HG02610 (cell line): ENCODE measurements at regions not wholly inside any gene's neighbourhood (a gene's known extent, or its start where the extent isn't known, plus 50 kb on each side); places are given as distances from the start of the nearest gene placed in this dataset.
"Not testable (repeated sequence)": the region's sequence is repeated elsewhere in the genome, so short reads cannot be mapped to it uniquely, and the experiment has no call there.

Experiments used
- ATAC-seq: cut with Tn5 transposase; IDR thresholded peaks from one replicate; pipeline ENCODE4 v1.9.1; 2021; ENCODE audit warnings: mild to moderate bottlenecking, moderate library complexity; ENCODE audit not compliant: unreplicated experiment

DNA sequence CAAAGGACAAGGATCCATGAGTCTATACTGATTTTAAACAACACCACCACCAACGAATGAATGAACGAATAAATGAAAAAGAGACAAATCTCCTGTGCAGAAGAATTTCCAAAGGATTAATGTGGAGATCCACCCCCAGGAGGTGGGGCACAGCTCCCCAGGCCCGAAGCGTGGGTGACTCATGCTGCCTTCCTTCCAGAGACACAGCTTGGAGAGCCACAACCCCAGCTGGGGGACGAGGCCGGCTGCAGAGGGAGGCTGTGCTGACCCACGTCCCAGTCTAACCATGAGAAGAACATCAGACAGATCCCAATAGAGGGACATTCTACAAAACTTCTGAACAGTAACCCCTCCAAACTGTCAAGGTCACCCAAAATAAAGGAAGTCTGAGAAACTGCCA is 557.3 kb upstream of the SALL3 start:
- no peak for ATAC-seq

DNA sequence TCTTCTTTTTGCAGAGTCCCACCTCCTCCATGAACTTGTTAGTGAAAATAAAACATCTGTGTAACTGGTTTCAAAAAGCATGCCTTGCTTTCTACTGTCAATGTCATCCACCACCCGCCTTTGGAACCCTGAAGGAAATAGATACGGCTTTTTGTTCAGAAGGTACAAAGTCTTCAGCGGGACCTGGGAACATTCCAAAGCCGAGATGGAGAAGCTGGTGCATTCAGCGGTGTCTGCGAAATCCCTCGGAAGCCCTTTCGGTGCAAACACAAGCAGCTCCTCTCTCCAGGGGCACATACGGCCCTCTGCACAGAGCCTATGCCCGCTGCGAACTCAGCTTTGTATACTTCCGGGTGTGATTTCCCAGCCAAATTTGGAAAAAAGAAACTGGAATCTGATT is 555.8 kb upstream of the SALL3 start:
- ATAC-seq: no peak

DNA sequence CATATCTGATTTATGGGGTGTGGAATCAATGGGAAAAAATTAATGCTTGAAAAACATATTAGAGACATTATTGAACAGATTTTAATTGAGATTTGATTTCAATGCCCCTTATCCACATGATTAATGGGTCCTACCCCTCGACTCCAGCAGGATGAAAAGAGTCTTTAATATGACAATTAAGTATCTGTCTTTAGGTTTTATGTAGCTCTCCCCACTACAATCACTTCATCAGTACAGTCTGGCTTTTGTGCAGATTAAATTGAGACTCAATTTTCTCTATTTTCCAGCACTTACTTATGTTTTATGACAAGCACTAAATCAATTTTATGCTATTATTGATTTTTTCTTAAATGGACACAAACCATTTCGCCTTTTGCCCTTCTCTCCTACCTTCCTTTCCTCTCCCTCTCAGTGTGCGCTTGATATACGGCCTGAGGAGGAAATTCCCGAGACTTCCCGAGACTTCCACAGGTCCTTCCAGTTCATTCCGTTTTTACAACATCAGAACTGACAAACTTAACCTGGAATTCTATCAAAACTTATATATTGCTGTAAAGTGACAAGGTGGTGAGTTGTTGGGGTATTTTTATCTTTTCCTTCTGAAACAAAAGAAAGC is 555.1 kb upstream of the SALL3 start:
- no peak for ATAC-seq

DNA sequence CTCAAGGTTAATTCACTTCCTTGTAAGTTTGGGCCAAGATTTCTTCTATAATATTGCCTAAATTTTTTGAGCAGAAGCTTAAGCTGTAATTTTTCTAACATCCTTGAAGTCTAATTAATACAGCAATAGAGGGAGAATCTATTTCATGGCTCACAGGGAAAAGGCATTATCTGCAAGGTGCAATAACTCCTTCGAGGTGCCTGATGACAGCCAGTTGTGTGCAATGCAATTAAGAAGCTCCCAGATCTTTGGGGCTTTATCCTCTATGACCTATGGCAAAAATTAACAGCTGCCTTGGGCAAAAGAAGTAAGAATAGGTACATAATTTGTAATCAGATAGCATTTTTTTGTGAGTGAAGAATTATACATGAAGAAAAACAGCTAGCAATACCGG is 554.6 kb upstream of the SALL3 start:
- no peak for ATAC-seq

DNA sequence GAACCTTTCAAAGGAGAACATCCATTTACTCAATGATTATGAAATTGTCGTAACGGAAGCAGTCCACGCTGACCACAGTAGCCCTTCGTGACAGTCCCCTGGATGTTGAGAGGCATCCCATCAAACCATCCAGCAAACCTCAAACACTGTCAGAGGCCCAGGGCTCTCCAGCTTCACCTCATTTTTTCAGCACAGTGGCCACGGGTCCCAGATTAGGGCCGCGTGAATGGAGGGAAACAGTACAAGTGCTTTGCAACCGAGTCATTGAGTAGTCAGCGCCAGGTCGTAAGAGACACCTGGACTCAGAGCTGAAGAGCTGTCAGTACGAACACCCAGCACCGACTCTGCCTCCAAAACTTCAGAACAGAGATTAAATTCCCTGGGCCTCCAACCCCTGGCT is 552.5 kb upstream of the SALL3 start:
- ATAC-seq: no peak

DNA sequence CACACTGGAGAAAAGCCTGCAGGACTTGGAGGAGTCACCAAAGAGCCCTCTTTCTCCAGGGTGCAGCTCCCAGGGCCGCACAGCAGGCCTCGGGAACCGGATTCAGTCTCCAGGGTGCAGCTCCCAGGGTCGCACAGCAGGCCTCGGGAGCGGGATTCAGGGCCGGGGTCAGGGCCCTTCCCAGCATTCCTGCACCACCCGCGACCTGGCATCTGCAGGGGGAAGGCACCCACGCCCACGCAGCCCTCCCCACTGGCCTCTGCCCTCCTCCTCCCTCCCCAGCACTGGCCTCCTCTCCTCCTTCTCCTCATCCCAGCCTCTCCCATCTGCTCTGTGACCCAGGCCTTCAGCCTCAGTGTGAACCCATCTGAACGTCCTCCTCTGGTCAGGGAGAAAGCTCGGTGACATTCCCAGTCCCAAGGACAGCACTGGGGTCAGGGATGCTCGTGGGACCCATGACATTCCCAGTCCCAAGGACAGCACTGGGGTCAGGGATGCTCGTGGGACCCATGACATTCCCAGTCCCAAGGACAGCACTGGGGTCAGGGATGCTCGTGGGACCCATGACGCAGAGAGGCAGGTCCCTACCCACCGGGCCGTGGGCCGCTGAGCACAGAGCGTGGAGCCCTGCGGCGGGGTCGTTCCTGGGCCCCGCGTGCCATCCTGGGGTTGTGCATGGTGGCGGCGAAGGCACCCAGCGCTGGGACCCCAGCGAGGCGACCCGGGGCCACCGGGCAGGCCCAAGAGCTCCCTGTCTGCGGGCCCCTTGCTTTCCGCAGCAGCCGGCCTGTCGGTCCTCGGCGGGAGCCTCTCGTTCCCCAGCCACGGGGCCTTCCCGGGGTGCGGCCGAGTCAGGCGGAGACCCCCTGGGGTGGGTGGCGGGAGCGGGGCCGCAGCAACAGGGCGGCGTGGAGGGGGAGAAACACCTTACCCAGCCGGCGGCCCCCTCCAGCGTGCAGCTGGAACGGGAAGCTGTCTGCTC is 550.2 kb upstream of the SALL3 start:
- no peak for ATAC-seq

DNA sequence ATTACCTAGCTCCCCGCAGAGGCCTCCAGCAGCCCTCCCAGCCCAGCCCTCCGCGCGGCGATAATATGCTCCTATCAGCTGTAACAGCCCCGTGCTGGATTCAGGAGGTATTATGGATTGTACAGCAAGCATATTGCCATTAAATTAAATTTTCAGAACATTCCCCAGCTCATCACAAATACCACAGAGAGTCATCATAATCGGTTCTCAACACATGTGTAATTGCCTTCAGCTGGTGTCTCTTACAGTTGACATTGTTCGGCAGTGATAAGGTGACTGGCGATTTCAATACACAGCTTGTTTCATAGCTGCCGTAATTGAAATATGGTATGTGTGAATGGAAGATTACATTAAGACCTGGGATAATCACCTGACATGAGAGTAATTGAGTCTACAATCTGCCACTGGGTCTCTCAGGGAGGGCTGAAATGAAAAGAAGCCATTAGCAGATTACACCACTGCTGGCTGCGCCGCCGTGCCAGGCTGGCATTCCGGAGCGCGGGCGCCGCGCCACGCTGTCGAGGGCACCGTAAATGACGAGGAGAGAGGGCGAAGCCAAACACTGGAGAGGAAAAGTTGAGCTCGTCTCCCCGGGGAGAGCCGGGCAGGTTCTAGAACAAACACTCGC is 549.4 kb upstream of the SALL3 start:
- no peak for ATAC-seq

DNA sequence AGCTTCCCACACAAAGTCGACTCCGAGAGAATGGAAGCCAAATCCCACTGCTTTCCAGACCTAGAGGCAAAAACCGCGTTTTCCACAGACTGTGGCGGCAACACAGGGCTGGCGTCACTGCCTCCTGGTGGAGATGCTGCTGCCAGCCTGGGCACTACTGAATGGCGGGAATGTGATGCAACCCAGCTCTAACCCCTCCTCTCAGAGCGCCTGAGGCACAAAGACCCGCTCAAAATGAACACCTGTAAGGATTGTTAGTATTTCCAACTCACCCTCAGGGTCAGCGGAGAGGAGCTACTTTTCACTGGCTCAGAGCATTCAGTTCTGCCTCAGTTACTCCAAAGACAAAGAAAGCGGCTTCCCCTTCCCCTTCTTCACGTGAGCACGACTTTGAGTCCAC is 548.0 kb upstream of the SALL3 start:
- ATAC-seq: no peak

DNA sequence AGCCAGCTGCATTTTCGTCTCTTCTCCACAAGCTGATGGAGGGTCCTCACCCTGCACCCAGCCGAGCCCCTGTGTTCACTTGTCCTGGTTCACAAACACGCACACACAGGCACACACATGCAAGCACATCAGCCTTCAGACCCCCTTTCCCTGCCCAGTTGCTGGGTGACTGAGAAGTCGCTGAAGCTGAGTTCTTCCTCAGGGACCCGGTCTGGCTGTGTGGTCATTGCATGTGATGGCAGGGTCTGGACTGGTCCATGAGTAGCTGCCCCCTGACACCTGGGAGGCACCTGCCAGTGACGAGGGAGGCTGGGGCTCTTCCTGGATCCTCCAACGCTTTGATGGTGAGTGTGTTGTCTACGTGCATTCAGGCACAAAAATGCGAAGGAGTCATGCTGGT is 546.1 kb upstream of the SALL3 start:
- ATAC-seq: no peak

DNA sequence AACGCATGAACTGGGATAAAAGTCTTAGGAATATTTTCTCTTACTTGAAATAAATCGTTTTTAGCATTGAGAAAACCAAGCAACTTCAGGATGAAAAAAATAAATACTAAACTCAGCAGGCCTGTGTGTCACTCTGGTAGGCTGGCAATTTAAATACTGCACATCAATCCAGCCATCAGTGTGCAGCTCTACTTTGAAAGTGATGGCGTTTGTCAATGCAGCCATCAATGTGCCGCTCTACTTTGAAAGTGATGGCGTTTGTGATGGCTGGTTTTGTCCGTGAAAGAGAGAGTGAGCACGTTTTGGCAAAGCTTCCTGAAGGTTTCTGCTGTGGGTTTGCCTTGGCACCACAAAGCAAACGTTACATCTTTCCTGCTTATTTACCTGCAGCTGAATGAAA is 543.5 kb upstream of the SALL3 start:
- ATAC-seq: no peak

DNA sequence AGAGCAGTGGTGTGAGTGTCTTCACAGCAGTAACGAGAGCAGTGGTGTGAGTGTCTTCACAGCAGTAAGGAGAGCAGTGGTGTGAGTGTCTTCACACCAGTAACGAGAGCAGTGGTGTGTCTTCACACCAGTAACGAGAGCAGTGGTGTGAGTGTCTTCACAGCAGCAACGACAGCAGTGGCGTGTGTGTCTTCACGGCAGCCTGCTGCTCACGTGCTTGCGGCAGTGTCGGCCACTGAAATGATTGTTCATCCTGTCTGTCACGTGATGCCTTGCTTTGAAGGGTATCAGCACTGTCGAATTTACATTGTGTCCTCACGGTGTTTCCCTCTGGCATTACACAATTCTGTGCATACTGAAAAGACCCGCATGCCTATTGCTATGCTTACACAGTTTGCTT is 541.4 kb upstream of the SALL3 start:
- not testable (repeated sequence) for ATAC-seq

DNA sequence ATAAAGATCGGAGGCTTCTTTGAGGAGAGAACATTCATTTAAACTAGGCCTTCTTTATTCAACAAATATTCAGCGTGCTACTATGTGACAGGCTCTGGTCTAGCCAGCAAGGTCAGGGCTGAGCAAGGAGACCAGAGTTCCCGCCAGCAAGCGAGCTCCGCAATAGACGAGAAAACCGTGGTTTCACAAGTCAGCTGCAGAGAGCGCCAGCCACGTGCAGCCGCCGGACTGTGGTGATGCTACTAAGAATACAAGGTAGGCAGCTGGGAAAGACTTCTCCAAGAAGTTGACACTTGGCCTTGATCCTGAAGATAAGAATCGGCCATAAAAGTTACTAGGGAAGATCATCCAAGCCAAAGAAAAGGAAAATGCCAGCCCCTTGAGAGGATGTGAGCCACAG is 533.7 kb upstream of the SALL3 start:
- no peak for ATAC-seq

DNA sequence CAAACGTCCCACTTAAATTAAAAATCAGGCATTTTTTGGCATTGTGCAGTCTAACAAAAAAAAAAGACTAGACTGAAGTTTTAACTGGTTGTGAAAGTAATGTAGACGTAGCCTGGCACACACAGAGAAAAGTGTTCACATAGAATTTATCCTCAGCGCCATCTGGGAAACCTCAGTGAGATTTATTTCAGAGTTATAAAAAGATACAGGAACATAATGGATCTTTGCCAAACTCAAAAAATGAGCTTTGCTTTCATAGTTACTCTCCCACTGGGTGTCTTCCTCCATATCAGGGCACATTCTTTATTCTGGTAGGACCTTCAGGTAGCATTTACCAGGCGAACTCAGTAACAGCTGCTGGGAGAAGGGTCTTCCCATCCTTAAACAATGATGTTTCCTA is 532.4 kb upstream of the SALL3 start:
- no peak for ATAC-seq

DNA sequence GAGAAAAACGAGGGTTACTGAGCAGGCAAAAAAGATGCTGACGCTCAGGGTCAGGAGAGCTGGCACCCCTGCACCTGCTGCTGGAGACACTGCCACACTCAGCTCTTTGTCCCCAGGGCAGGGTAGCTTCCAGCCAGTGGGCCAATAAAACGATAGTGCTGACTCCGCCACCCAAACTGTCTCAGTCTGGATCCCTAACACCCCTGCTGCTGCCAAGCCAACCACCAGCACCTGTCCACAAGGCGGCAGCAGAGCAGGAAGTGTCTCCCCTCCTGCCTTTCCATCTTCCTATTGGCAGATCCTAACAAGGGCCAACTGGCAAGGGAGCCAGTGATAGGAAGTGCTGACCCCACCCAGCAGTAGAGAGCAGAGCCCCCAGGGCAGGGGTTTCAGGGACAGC is 531.5 kb upstream of the SALL3 start:
- ATAC-seq: no peak

DNA sequence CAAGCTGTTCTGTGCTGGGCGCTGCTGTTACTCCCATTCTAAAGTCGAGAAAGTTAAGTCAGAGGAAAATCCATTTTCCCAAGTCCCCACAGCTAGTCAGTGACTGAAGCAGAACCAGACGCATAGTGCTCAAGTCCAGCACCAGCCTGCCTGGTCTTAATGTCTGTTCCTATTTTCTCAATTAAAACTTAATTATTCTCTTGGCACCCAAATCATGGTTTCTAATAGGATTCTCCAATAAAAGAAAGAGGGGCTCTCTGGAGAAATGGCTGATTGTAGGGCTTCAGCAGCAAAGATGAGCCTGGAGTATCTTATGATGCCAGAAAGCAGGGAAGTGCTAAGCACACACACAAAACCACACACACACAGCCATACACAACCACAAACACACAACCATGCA is 531.0 kb upstream of the SALL3 start:
- no peak for ATAC-seq

DNA sequence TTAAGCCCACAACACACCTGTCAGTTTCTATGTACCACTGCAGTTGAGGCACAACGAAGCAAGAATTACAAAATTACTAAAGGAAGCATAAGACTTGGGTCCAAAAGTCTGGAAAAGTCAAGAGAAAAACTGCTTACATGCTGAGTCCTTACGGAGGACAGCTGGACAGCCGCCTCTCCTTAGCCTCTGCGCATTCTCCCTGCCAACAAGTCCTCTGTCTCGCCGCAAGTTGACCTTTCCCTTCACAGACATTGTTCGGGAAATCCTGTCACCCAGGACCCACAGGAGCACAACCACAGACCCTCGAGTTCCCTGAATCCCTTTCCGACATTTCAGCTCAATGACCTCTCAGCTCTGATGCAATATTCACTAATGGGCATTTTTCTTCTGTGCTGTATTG is 525.4 kb upstream of the SALL3 start:
- ATAC-seq: no peak

DNA sequence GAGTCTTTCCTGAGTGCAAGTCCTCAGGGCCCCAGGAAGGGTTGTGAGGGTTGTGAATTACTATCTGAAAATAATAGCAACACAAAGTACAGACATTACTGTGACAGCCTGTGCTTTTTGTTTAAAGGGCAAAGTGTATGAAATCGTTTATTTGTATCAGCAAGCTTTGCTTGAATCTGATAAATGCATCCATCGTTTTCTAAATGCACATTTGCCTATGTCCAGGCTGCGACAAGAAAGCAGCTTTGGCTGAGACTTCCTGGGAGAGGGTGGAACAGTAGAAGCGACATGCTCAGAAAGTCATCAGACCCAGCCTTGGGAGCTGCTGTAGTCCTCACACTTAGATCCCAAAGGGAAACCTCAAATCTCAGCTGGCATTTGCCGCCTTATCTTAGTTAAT is 524.2 kb upstream of the SALL3 start:
- ATAC-seq: no peak

DNA sequence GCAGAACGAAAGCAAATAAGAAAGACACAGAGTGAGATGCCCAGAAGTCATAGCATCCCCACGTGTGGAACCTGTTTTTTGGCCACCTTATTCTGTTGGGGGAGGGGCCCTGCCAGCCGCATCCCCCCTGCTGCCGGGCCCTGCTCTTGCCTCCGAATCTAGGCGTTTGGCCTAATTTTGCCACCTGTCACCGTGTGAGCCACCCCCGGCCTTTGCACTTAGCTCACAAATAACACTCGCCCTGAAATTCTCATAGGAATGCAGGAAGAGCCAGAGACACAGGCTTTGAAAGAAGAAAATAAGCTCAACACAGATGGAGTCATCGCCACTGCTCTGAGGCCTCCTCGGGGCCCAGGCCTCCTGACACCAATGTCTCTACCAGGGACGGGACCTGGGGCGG is 522.6 kb upstream of the SALL3 start:
- ATAC-seq: no peak

DNA sequence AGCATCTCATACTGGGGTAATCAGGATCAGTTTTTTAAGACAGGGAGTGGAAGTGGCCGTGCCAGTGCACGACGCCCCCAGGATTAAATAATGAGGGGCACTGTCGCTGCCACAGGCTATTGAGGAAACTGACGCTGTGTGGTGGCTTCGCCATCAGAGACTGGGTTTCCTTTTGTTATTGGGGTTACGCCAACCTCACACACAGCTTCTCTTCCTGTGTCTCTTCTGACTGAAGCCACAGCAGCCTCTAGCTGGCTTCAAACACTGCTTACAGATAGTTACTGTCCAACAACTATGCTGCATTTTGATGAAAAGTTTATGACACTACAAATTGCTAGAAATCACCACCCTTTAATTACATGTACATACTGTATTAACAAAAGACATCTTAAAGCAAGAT is 521.9 kb upstream of the SALL3 start:
- ATAC-seq: no peak

DNA sequence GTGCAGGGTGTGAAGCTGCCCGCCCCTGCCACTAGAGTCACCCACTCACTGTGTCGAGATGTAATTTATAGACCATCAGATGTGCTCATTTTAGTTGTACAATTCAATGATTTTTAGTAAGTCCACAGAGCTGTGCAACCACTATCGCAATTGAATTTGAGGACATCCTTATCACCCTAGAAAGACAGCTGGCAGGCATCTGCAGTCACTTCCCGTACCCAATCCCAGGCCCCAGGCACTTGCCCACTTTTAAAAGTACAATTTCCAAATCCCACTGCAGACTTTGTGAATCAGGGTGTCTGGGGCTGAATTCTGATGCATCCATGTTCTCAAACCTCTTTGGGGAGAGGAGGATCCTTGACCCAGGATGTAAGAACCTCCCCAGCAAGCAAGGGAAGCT is 521.3 kb upstream of the SALL3 start:
- no peak for ATAC-seq

DNA sequence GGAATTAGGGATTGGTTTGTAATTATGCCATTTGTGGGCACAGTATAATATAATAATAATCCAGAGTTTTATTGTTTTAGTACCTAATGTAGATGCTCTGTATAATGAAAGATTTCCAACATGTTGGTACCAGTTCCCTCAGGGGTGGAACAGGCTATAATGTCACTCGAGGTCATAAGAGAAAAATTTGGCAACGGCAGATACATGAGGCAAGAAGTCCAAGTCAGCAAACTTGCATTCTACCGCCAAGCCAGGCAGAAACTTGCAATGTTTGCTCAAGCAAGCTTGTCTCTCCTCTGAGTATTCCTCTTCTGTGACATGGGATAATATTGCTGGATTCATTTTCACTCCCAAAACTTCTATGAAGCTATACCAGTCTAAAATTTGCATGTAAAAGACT is 520.0 kb upstream of the SALL3 start:
- no peak for ATAC-seq

DNA sequence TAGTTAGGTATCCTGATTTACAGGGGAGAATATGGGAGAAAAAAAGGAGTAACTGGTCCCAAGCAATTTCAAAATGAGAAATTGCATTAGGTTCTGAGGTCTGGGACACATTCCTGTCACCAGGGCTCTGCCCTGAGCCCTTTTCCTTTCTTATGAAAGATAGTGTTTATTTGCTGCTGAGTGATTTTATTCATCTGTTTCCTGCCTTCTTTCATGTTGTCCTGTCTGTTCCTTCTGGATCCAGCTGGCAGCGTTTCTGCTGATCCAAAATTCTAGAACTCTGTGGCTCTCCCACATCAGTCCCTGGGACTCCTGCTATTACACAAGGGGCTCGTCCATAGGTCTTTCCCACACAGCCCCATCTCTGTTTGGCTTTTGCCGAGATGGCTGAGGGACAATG is 519.1 kb upstream of the SALL3 start:
- ATAC-seq: no peak
